Endodermal cell (in vitro differentiated cells): ENCODE measurements at regions not wholly inside any gene's neighbourhood (a gene's known extent, or its start where the extent isn't known, plus 50 kb on each side); places are given as distances from the start of the nearest gene placed in this dataset.

Experiments used
- DNase-seq: peaks from one replicate; pipeline ENCODE4 v3.0.0-alpha.2; 2017
- H3K27ac ChIP-seq: 2 replicates; pipeline ENCODE4 v1.5.1; 2013; ENCODE audit warnings: mild to moderate bottlenecking, low read depth, low read length, moderate library complexity
- H3K27me3 ChIP-seq: 2 replicates; pipeline ENCODE4 v1.6.1; 2013; ENCODE audit warnings: mild to moderate bottlenecking, low read length, moderate library complexity; ENCODE audit not compliant: insufficient read depth, control insufficient read depth, poor library complexity, severe bottlenecking
- H3K36me3 ChIP-seq: 2 replicates; pipeline ENCODE4 v1.7.0; 2013; ENCODE audit warnings: mild to moderate bottlenecking, low read length, moderate library complexity; ENCODE audit not compliant: control insufficient read depth, insufficient read depth
- H3K4me1 ChIP-seq: one replicate; pipeline ENCODE4 v1.7.0; 2013; ENCODE audit warnings: low read length; ENCODE audit not compliant: control insufficient read depth, insufficient read depth
- H3K4me3 ChIP-seq: 2 replicates; pipeline ENCODE4 v1.5.1; 2013; ENCODE audit warnings: mild to moderate bottlenecking, low read length, moderate library complexity
- H3K9ac ChIP-seq: 2 replicates; pipeline ENCODE4 v1.6.1; 2013; ENCODE audit warnings: mild to moderate bottlenecking, low read length, moderate library complexity; ENCODE audit not compliant: poor library complexity, severe bottlenecking; ENCODE audit errors: extremely low read depth
- H3K9me3 ChIP-seq: 2 replicates; pipeline ENCODE4 v1.6.1; 2013; ENCODE audit warnings: mild to moderate bottlenecking, low read length, moderate library complexity; ENCODE audit not compliant: control insufficient read depth
- H3K27ac Mint-ChIP-seq: 2 replicates; pipeline ENCODE4 v1.8.0; 2020; ENCODE audit warnings: mixed read lengths
- H3K27me3 Mint-ChIP-seq: 2 replicates; pipeline ENCODE4 v1.8.0; 2021; ENCODE audit warnings: mild to moderate bottlenecking, mixed read lengths; ENCODE audit not compliant: insufficient read depth
- H3K36me3 Mint-ChIP-seq: 2 replicates; pipeline ENCODE4 v1.8.0; 2020; ENCODE audit warnings: low read depth, mixed read lengths
- H3K4me1 Mint-ChIP-seq: 2 replicates; pipeline ENCODE4 v1.8.0; 2020; ENCODE audit warnings: mixed read lengths
- H3K4me3 Mint-ChIP-seq: 2 replicates; pipeline ENCODE4 v1.8.0; 2020; ENCODE audit warnings: mild to moderate bottlenecking, moderate library complexity, mixed read lengths
- H3K9me3 Mint-ChIP-seq: 2 replicates; pipeline ENCODE4 v1.8.0; 2020; ENCODE audit warnings: mild to moderate bottlenecking, mixed read lengths
- WGBS, 2 experiments: methylation state at CpG; one replicate each; pipeline versions ENCODE4 v1.1.5 to v1.1.7; 2013; ENCODE audit warnings: missing lambda C conversion rate in 2 of 2, mixed read lengths in 1 of 2; ENCODE audit not compliant: insufficient coverage in 1 of 2, insufficient read length in 1 of 2; 5-methylcytosine and 5-hydroxymethylcytosine counted together
- TF ChIP-seq, protein P1 (sequence below): fragments of 200-600 bp; sonication (generic); conservative IDR thresholded peaks from 2 replicates; pipeline ENCODE4 v1.5.0; 2021; ENCODE audit warnings: antibody characterized with exemption, mild to moderate bottlenecking

DNA sequence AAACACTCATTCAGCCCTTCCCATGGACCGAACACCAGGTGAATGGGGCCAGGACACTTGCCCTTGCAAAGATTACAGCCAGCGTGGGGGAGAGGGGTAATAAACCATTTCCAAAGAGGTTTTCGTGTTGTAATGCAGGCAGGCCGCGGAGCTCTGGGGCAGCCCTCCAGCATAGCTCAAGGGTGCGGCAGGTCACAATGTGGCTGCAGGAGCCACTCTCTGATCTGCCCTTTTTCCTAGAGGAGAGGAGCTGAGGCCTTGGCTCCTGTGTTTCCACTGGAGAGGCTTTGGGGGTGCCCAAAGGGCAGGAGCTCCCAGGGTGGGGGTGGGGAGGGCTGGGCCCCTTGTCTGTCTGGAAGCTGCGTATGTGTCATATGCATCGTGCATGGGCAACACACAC is 134.2 kb upstream of the NECTIN1 start:
- no peaks in the 10 kb centered on the region for H3K4me1 ChIP-seq
- no peaks in the 10 kb centered on the region for H3K27me3 ChIP-seq
- no peak overlapping the region for H3K27ac ChIP-seq
- H3K9ac ChIP-seq = no peak overlapping the region
- H3K27me3 Mint-ChIP-seq = peaks cover 32% of the 10 kb centered on the region
- no peak for DNase-seq
- no peak overlapping the region for H3K4me3 Mint-ChIP-seq
- H3K9me3 ChIP-seq = no peaks in the 10 kb centered on the region
- 91 to 95% methylated on average over 7 to 8 of the region's 8 CpGs for WGBS, 2 experiments
- H3K27ac Mint-ChIP-seq = no peak overlapping the region
- H3K36me3 Mint-ChIP-seq = no peaks in the 10 kb centered on the region
- no peak overlapping the region for H3K4me3 ChIP-seq
- no peaks in the 10 kb centered on the region for H3K36me3 ChIP-seq
- H3K9me3 Mint-ChIP-seq = peaks cover 8% of the 10 kb centered on the region
- peaks cover 12% of the 10 kb centered on the region for H3K4me1 Mint-ChIP-seq
- TF ChIP-seq, protein P1, sequence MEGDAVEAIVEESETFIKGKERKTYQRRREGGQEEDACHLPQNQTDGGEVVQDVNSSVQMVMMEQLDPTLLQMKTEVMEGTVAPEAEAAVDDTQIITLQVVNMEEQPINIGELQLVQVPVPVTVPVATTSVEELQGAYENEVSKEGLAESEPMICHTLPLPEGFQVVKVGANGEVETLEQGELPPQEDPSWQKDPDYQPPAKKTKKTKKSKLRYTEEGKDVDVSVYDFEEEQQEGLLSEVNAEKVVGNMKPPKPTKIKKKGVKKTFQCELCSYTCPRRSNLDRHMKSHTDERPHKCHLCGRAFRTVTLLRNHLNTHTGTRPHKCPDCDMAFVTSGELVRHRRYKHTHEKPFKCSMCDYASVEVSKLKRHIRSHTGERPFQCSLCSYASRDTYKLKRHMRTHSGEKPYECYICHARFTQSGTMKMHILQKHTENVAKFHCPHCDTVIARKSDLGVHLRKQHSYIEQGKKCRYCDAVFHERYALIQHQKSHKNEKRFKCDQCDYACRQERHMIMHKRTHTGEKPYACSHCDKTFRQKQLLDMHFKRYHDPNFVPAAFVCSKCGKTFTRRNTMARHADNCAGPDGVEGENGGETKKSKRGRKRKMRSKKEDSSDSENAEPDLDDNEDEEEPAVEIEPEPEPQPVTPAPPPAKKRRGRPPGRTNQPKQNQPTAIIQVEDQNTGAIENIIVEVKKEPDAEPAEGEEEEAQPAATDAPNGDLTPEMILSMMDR = no peak

DNA sequence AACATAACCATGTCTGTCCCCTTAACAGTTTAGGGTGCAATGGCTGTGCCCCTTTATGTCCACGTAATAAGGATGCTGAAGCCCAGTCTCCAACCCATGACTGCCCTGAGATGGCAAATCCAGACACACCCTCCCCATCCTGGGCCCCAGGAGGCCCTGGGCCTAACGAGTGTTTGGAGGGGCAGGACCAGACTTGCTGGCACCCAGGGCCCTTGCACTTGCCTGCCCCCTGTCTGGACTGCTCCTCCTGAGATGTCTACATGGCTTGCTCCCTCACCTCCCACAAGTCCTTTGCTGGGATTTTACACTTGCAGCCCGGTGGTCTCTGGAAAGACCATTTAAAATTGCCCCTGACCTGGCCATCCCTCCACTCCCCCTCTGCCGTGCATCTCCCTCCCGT is 132.2 kb upstream of the NECTIN1 start:
- Histone ChIP-seq H3K36me3 (no peaks in the 10 kb centered on the region), H3K9me3 (no peaks in the 10 kb centered on the region), H3K9ac (no peak overlapping the region), H3K4me1 (no peaks in the 10 kb centered on the region), H3K27ac (no peak overlapping the region), H3K27me3 (no peaks in the 10 kb centered on the region), H3K4me3 (no peak overlapping the region)
- WGBS, 2 experiments = 81 to 85% methylated on average over 4 to 5 of the region's 5 CpGs
- no peaks in the 10 kb centered on the region for H3K36me3 Mint-ChIP-seq
- no peak overlapping the region for H3K4me3 Mint-ChIP-seq
- H3K27ac Mint-ChIP-seq = no peak overlapping the region
- no peak for DNase-seq
- H3K9me3 Mint-ChIP-seq = peaks cover 8% of the 10 kb centered on the region
- H3K4me1 Mint-ChIP-seq = peaks cover 15% of the 10 kb centered on the region
- TF ChIP-seq, protein P1 = peak; percentile 18
- peaks cover 26% of the 10 kb centered on the region for H3K27me3 Mint-ChIP-seq

DNA sequence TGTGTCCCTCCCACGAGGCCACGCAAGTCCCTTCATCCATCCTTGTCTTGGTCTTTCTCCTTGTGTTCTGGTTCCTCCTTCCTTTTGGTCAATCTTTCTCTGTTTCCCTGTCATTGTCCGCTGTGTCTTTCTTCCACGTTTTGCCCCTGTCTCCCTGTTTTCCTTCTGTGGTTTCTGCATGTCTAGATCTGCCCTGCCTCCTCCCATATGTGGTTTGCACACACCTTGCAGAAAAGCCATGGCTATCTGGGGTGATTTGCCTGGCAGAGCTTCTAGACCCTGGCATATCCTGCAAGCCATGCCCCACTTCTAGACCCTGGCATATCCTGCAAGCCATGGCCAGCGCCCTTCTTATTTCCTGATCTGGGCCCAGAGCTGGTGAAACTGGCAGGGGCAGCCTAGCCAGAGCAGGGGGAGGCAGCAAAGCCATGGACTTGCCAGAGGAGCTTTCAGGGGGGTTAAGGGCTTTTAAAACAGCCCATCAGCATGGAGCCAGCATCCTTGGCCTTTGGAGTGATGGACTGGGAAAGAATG is 131.6 kb upstream of the NECTIN1 start:
- TF ChIP-seq, protein P1 = no peak

More for the DNA sequence above, 131.6 kb upstream of the NECTIN1 start:
- no peak overlapping the region for H3K4me3 Mint-ChIP-seq
- H3K4me1 Mint-ChIP-seq = peaks cover 12% of the 10 kb centered on the region
- no peaks in the 10 kb centered on the region for H3K36me3 Mint-ChIP-seq
- no peak overlapping the region for H3K27ac Mint-ChIP-seq
- Histone ChIP-seq H3K4me3 (no peak overlapping the region), H3K27ac (no peak overlapping the region), H3K36me3 (no peaks in the 10 kb centered on the region), H3K4me1 (no peaks in the 10 kb centered on the region), H3K9me3 (no peaks in the 10 kb centered on the region), H3K27me3 (peaks cover 4% of the 10 kb centered on the region), H3K9ac (no peak overlapping the region)
- no peak for DNase-seq
- peaks cover 8% of the 10 kb centered on the region for H3K9me3 Mint-ChIP-seq
- peaks cover 23% of the 10 kb centered on the region for H3K27me3 Mint-ChIP-seq
- WGBS, 2 experiments = 86 to 94% methylated on average over 5 of the region's 5 CpGs
